Nephron (organoid): ENCODE measurements at regions not wholly inside any gene's neighbourhood (a gene's known extent, or its start where the extent isn't known, plus 50 kb on each side); places are given as distances from the start of the nearest gene placed in this dataset.

Experiments used
- H3K27ac Mint-ChIP-seq, 3 experiments: 2 replicates each; pipeline ENCODE4 v1.8.0; 2020; ENCODE audit warnings: mixed read lengths in 3 of 3, mild to moderate bottlenecking in 2 of 3, moderate library complexity in 1 of 3
- H3K27me3 Mint-ChIP-seq: 2 replicates; pipeline ENCODE4 v1.8.0; 2021; ENCODE audit warnings: low read depth, mild to moderate bottlenecking, moderate library complexity, mixed read lengths
- H3K36me3 Mint-ChIP-seq: 2 replicates; pipeline ENCODE4 v1.8.0; 2020; ENCODE audit warnings: low read depth, mixed read lengths
- H3K4me1 Mint-ChIP-seq: 2 replicates; pipeline ENCODE4 v1.8.0; 2020; ENCODE audit warnings: mixed read lengths
- H3K4me3 Mint-ChIP-seq, 3 experiments: 2 replicates each; pipeline ENCODE4 v1.8.0; 2020; ENCODE audit warnings: mild to moderate bottlenecking in 3 of 3, mixed read lengths in 3 of 3, moderate library complexity in 2 of 3
- H3K9me3 Mint-ChIP-seq: 2 replicates; pipeline ENCODE4 v1.8.0; 2020; ENCODE audit warnings: mixed read lengths
- TF ChIP-seq, protein P1 (sequence below), 3 experiments: fragments of 200-600 bp; sonication (generic); IDR thresholded peaks; one replicate each; pipeline ENCODE4 v1.5.0; 2021; ENCODE audit warnings: antibody characterized with exemption in 3 of 3; ENCODE audit not compliant: unreplicated experiment in 3 of 3

DNA sequence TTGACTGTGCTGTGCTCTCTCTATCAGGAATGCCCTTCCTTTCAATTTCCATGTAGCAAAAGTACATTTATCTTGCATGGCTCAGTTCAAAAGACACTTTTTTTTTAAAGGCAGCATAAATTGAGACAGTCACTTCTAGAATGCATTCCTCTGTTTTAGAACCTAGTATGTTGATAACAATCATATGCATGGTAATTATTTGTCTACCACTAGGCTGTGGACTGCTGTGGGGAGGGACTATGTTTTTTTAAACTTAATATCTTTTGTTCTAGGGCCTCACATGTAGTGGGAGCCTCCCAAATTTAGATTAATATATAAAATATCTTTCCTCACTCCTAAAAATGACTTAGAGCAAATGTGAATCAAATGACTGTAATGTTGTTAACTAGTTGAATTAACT is 269.9 kb downstream of the MEIS1 start:
- no peaks in the 10 kb centered on the region for H3K9me3 Mint-ChIP-seq
- H3K36me3 Mint-ChIP-seq, result no peaks in the 10 kb centered on the region
- peak overlapping the region in 2 of 3 experiments; percentile 6 to 16 for H3K4me3 Mint-ChIP-seq
- TF ChIP-seq, protein P1, sequence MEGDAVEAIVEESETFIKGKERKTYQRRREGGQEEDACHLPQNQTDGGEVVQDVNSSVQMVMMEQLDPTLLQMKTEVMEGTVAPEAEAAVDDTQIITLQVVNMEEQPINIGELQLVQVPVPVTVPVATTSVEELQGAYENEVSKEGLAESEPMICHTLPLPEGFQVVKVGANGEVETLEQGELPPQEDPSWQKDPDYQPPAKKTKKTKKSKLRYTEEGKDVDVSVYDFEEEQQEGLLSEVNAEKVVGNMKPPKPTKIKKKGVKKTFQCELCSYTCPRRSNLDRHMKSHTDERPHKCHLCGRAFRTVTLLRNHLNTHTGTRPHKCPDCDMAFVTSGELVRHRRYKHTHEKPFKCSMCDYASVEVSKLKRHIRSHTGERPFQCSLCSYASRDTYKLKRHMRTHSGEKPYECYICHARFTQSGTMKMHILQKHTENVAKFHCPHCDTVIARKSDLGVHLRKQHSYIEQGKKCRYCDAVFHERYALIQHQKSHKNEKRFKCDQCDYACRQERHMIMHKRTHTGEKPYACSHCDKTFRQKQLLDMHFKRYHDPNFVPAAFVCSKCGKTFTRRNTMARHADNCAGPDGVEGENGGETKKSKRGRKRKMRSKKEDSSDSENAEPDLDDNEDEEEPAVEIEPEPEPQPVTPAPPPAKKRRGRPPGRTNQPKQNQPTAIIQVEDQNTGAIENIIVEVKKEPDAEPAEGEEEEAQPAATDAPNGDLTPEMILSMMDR (IDR thresholded peaks at IDR 0.05; ENCODE audit: unreplicated experiment in 3 of 3), result no peak
- peak overlapping the region; percentile 93 to 98 (median 97) for H3K27ac Mint-ChIP-seq
- no peaks in the 10 kb centered on the region for H3K27me3 Mint-ChIP-seq
- peaks cover 34% of the 10 kb centered on the region for H3K4me1 Mint-ChIP-seq

DNA sequence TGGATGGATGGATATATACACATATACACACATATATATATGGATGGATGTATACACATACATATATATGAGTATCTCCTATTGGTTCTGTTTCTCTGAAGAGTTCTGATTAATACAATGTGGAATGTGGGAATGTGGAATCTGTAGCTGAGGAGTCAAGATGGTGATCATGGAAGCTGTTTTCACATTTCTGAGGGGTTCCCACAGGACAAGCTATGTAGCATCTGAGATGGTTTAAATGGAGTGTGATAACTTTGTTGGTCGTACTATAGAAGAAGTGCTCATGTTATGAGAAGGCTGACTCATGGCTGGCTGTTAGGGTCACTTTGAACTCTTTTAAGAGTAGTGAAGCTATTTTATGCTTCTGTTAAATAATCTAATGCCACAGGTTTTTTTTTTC is 279.7 kb downstream of the MEIS1 start:
- H3K4me3 Mint-ChIP-seq, result no peak overlapping the region
- H3K27ac Mint-ChIP-seq, result peak overlapping the region in 1 of 3 experiments; percentile 15
- H3K4me1 Mint-ChIP-seq, result peaks cover 28% of the 10 kb centered on the region
- no peaks in the 10 kb centered on the region for H3K9me3 Mint-ChIP-seq
- H3K27me3 Mint-ChIP-seq, result no peaks in the 10 kb centered on the region
- TF ChIP-seq, protein P1 (IDR thresholded peaks at IDR 0.05; ENCODE audit: unreplicated experiment in 3 of 3), result no peak
- H3K36me3 Mint-ChIP-seq, result peaks cover 3% of the 10 kb centered on the region

DNA sequence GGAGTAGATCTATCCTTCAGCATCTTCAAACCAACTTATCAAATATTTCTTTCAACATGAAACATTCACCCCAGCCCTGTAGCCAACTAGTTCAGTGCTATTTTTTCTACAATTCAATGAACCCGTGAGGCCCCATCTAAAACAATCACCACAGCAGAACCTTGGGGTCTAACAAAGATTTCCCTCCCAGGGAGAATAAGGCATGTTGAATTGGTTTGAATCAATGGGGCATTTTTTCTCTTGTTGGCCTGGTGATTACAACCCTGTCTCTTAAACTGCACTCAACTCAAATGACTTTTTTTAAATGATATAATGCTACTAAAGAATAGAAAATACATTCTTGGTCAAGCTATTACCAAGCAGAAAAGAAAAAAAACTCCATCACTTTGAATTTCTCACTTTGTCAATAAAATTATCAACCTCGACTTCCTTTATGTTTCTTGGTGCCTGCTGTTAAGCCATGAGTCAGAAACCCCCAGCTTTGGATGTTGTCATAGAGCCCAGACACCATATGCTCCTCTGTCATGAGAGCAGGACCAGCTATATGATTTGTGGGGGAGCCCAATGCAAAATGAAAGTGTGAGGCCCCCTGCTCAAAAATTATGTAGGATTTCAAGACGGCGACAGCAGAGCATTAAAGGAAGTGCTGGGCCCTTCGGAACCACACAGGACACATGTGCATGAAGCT is 282.4 kb downstream of the MEIS1 start:
- TF ChIP-seq, protein P1 (IDR thresholded peaks at IDR 0.05; ENCODE audit: unreplicated experiment in 3 of 3), result no peak
- peaks cover 5% of the 10 kb centered on the region for H3K9me3 Mint-ChIP-seq
- H3K27me3 Mint-ChIP-seq, result no peaks in the 10 kb centered on the region
- peaks cover 3% of the 10 kb centered on the region for H3K36me3 Mint-ChIP-seq
- no peak overlapping the region for H3K4me3 Mint-ChIP-seq
- peaks cover 28% of the 10 kb centered on the region for H3K4me1 Mint-ChIP-seq
- H3K27ac Mint-ChIP-seq, result peak overlapping the region; percentile 32 to 87 (median 73)

DNA sequence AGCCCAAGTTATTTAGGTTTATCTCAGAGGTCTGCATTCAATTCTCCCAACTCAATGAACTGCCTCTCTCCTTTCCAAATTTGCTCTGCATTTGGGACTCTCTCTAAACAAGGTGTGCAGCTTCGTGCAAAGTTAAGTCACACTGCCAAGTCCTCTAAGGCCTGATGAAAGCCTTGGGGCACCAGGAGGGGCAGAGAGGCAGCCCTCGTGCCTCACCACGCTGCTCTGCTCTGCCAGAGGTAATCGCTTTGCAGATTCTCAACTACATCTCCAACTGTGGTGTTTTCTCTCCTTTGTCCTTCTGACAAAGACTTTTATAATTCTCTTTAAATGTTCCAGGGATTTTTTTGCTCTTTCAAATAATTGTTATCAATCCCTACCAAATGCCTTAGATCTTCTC is 283.0 kb downstream of the MEIS1 start:
- Mint-ChIP-seq H3K4me3 (no peak overlapping the region), H3K9me3 (peaks cover 5% of the 10 kb centered on the region), H3K4me1 (peaks cover 28% of the 10 kb centered on the region), H3K27me3 (no peaks in the 10 kb centered on the region), H3K27ac (peak overlapping the region; percentile 32 to 87 (median 73)), H3K36me3 (peaks cover 3% of the 10 kb centered on the region)
- TF ChIP-seq, protein P1 (IDR thresholded peaks at IDR 0.05; ENCODE audit: unreplicated experiment in 3 of 3), result no peak

DNA sequence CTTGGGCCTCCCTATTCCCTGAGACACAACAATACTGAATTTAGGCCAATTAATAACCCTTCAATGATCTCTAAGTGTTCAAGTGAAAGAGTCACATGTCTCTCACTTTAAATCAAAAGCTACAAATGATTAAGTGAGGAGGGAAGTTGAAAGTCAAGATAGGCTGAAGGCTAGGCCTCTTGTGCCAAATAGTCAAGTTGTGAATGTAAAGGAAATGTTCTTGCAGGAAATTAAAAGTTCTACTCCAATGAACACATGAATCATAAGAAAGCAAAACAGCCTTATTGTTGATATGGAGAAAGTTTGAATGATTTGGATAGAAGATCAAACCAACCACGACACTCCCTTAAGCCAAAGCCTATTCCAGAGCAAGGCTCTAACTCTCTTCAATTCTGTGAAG is 286.9 kb downstream of the MEIS1 start:
- Mint-ChIP-seq H3K27ac (peak overlapping the region in 2 of 3 experiments; percentile 18 to 26), H3K9me3 (peaks cover 5% of the 10 kb centered on the region), H3K27me3 (no peaks in the 10 kb centered on the region), H3K4me3 (no peak overlapping the region), H3K36me3 (no peaks in the 10 kb centered on the region), H3K4me1 (peaks cover 26% of the 10 kb centered on the region)
- TF ChIP-seq, protein P1 (IDR thresholded peaks at IDR 0.05; ENCODE audit: unreplicated experiment in 3 of 3), result no peak

DNA sequence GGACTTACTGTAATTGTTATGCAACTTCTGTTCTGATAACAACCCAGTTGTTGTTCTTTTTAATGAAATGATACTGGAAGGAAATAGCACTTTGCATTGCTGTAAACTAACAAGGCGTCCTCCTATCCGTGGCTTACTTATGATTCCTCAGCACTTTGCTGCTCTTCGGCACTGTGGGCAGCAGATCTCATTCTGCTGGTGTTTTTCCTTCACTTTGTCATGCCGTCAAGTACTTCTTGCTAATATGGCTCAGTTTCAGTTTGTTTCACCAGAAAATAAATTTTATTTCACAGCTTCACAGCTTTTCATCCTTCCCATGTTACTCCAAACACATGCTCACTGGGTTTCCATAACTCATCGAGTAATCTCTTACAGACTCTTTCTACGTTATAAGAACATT is 289.3 kb downstream of the MEIS1 start:
- Mint-ChIP-seq H3K27me3 (peaks cover 4% of the 10 kb centered on the region), H3K27ac (peak overlapping the region in 2 of 3 experiments; percentile 53 to 78), H3K4me1 (peaks cover 16% of the 10 kb centered on the region), H3K36me3 (no peaks in the 10 kb centered on the region), H3K9me3 (peaks cover 5% of the 10 kb centered on the region), H3K4me3 (no peak overlapping the region)
- TF ChIP-seq, protein P1 (IDR thresholded peaks at IDR 0.05; ENCODE audit: unreplicated experiment in 3 of 3), result no peak
